Esophagus squamous epithelium (tissue), 4 donors: ENCODE measurements at regions not wholly inside any gene's neighbourhood (a gene's known extent, or its start where the extent isn't known, plus 50 kb on each side); places are given as distances from the start of the nearest gene placed in this dataset.

Experiments used
- POLR2A ChIP-seq, 4 donors: fragments of 450-650 bp; IDR thresholded peaks; one replicate each; pipeline ENCODE4 v1.6.1; 2017; ENCODE audit warnings: antibody characterized with exemption in 4 of 4, mild to moderate bottlenecking in 4 of 4, moderate library complexity in 3 of 4
- TF ChIP-seq, protein P1 (sequence below), 6 experiments: fragments of 450-650 bp in 4 of 6; fragments of 200-600 bp in 2 of 6; sonication (generic) in 2 of 6; IDR thresholded peaks; one replicate each; pipeline ENCODE4 v1.5.1; 2016 to 2019; ENCODE audit warnings: antibody characterized with exemption in 6 of 6, mild to moderate bottlenecking in 4 of 6, moderate library complexity in 4 of 6

DNA sequence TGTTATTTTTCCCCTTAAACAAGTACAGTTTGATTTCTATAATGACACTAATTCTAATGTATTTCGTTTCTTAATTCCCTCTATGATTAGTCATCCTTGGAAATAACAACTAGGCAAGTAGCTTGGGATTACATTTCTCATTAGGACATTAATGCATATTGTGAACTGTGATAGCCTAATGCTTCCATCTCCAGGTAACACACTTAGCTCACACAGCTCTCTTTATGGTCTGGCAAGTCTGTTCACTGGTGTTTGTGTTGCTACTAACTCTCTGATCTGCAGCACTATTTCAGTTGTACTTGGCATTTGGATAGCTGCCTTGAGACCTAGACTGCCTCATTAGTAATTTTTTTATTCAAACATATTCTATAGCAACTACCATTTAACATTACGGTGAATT, 853.2 kb downstream of the SORCS3 start:
- TF ChIP-seq, protein P1, sequence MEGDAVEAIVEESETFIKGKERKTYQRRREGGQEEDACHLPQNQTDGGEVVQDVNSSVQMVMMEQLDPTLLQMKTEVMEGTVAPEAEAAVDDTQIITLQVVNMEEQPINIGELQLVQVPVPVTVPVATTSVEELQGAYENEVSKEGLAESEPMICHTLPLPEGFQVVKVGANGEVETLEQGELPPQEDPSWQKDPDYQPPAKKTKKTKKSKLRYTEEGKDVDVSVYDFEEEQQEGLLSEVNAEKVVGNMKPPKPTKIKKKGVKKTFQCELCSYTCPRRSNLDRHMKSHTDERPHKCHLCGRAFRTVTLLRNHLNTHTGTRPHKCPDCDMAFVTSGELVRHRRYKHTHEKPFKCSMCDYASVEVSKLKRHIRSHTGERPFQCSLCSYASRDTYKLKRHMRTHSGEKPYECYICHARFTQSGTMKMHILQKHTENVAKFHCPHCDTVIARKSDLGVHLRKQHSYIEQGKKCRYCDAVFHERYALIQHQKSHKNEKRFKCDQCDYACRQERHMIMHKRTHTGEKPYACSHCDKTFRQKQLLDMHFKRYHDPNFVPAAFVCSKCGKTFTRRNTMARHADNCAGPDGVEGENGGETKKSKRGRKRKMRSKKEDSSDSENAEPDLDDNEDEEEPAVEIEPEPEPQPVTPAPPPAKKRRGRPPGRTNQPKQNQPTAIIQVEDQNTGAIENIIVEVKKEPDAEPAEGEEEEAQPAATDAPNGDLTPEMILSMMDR (IDR thresholded peaks at IDR 0.05) = no peak
- no peak for TF ChIP-seq POLR2A (IDR thresholded peaks at IDR 0.05)
